Heart left ventricle (tissue), 16 donors: ENCODE measurements at regions not wholly inside any gene's neighbourhood (a gene's known extent, or its start where the extent isn't known, plus 50 kb on each side); places are given as distances from the start of the nearest gene placed in this dataset.
"Not testable (repeated sequence)": the region's sequence is repeated elsewhere in the genome, so short reads cannot be mapped to it uniquely, and the experiment has no call there.

Experiments used
- ATAC-seq, 4 donors: fragments of 200-7000 bp; cut with Tn5 transposase; one replicate each; pipeline ENCODE4 v1.9.1; 2020 to 2022; ENCODE audit warnings: moderate library complexity in 4 of 4, mild to moderate bottlenecking in 3 of 4, moderate number of reproducible peaks in 1 of 4
- DNase-seq, 5 donors: peaks; one replicate each; pipeline ENCODE4 v3.0.0-alpha.2; 2020
- H3K27ac ChIP-seq, 12 donors: fragments of 200-600 bp; sonication (generic) in 4 of 12; one replicate each; pipeline versions ENCODE4 v1.5.0 to v1.8.0; 2016 to 2022; ENCODE audit warnings: mild to moderate bottlenecking in 2 of 12
- H3K27me3 ChIP-seq, 9 donors: fragments of 200-600 bp; sonication (generic) in 2 of 9; one replicate each; pipeline versions ENCODE4 v1.5.1 to v1.8.0; 2016 to 2022; ENCODE audit warnings: mild to moderate bottlenecking in 3 of 9
- H3K36me3 ChIP-seq, 9 donors: fragments of 200-600 bp; sonication (generic) in 2 of 9; one replicate each; pipeline versions ENCODE4 v1.5.0 to v1.8.0; 2018 to 2022; ENCODE audit warnings: mild to moderate bottlenecking in 2 of 9
- H3K4me1 ChIP-seq, 12 donors: fragments of 200-600 bp; sonication (generic) in 4 of 12; one replicate each; pipeline versions ENCODE4 v1.5.0 to v1.8.0; 2016 to 2022; ENCODE audit warnings: mild to moderate bottlenecking in 3 of 12
- H3K4me3 ChIP-seq, 12 donors: fragments of 200-600 bp; sonication (generic) in 4 of 12; one replicate each; pipeline versions ENCODE4 v1.5.0 to v1.8.0; 2017 to 2022; ENCODE audit warnings: mild to moderate bottlenecking in 9 of 12, moderate library complexity in 4 of 12
- H3K9me3 ChIP-seq, 12 donors: fragments of 200-600 bp; sonication (generic) in 4 of 12; one replicate each; pipeline versions ENCODE4 v1.5.0 to v1.8.0; 2016 to 2022; ENCODE audit warnings: mild to moderate bottlenecking in 1 of 12
- POLR2A ChIP-seq, 2 donors: fragments of 450-650 bp; IDR thresholded peaks; one replicate each; pipeline ENCODE4 v1.6.1; 2017; ENCODE audit warnings: antibody characterized with exemption in 2 of 2, mild to moderate bottlenecking in 2 of 2, moderate library complexity in 2 of 2
- WGBS, 4 donors: extraction: QIAGEN DNeasy Blood & Tissue Kit in 2 of 4; methylation state at CpG; one replicate each; pipeline versions ENCODE4 v1.1.5 to v1.1.7; 2013 to 2018; 5-methylcytosine and 5-hydroxymethylcytosine counted together
- intact Hi-C, 10 donors: fragments of 100-400 bp; cut with DNase I; formaldehyde crosslinking; loops; one replicate each; pipeline versions ENCODE4 v1.11.1 to v1.14.2; 2022
- TF ChIP-seq, protein P1 (sequence below), 12 donors: fragments of 200-600 bp; sonication (generic) in 4 of 12; IDR thresholded peaks; one replicate each; pipeline versions ENCODE4 v1.5.0 to v1.8.0; 2018 to 2022; ENCODE audit warnings: antibody characterized with exemption in 12 of 12, mild to moderate bottlenecking in 5 of 12
- donor health status: ischemic (EF 13 %, LVEDD 7.1; RV severe dilation, severe dysfunction).
- donor health status: healthy with polysubstance abuse.
- donor health status: DM: no; HTN: yes; CAD: no.
- donor health status: DM: no; HTN: no; CAD: no.
- donor health status: ischemic (EF 25% LVEDD 6.9; RV normal size, moderate dysfunction).
- donor health status: ischemic (EF 25% LVEDD 5.7; RV mildly dilated, moderate dysfunction).
- donor health status: healthy.
- donor health status: DM: yes; HTN: yes; CAD: no.
- donor health status: ischemic (EF 35%, LVEDD 5.7; RV mildly dilated, moderate dysfunction).
- donor health status: nonischemic (EF 11% LVEDD 7.7; RV severe dilation, severe dysfunction).
- donor health status: DM: yes; HTN: yes; CAD: no.
- donor health status: PGD.
- donor health status: ischemic (EF 29% LVEDD 5.4; RV normal size, mild dysfunction).
- donor health status: nonischemic (EF 23%, LVEDD 6.1; RV moderate dilation, normal function).

DNA sequence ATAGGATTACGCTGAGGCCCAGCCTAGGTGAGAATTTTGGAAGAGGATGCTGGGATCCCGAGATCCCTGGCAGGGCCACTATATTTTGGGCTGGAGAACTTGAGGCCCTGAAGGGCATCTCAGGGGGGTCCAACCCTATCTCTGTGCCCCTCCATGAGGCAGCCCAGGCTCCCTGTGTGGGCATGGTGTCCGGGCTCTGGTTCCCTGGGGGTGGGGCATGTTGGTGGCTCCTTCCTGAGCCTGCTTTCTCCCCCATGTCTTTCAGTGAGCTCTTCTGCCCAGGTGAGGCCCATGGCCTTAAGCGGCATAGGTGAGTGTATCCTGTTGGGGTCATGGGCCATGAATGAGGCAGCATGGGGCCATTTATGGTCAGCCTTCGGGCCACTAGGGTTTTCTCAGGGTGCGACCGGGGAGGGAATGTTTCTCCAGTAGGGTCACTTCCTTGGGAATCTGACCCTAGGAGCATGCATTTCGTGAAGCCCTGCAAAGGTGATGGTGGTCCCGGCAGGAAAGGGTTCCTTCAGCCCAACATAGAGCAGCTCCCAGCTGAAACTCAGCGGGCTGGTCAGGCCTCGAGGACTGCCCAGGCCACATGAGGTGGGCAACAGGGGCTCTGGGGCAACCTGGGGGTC is 191.3 kb downstream of the UBE3A start:
- peaks cover 0 to 36% (median 0%) of the 10 kb centered on the region in 12 donors for H3K9me3 ChIP-seq
- DNase-seq (peak in 2 of 5 donors; percentile 13 to 27), ATAC-seq (no peak)
- no peak overlapping the region for H3K4me3 ChIP-seq
- no peaks in the 10 kb centered on the region for H3K27me3 ChIP-seq
- TF ChIP-seq, protein P1, sequence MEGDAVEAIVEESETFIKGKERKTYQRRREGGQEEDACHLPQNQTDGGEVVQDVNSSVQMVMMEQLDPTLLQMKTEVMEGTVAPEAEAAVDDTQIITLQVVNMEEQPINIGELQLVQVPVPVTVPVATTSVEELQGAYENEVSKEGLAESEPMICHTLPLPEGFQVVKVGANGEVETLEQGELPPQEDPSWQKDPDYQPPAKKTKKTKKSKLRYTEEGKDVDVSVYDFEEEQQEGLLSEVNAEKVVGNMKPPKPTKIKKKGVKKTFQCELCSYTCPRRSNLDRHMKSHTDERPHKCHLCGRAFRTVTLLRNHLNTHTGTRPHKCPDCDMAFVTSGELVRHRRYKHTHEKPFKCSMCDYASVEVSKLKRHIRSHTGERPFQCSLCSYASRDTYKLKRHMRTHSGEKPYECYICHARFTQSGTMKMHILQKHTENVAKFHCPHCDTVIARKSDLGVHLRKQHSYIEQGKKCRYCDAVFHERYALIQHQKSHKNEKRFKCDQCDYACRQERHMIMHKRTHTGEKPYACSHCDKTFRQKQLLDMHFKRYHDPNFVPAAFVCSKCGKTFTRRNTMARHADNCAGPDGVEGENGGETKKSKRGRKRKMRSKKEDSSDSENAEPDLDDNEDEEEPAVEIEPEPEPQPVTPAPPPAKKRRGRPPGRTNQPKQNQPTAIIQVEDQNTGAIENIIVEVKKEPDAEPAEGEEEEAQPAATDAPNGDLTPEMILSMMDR (IDR thresholded peaks at IDR 0.05), result no peak
- H3K27ac ChIP-seq, result no peak overlapping the region
- intact Hi-C loops, result loop anchor here in 1 of 10 donors (5.0 kb wide), 1 partner anchor 40 kb away; no protein-coding TSS in a partner anchor
- WGBS, 4 donors, result 79 to 87% (median 86%) methylated on average over 7 to 11 of the region's 11 CpGs
- no peaks in the 10 kb centered on the region for H3K4me1 ChIP-seq
- H3K36me3 ChIP-seq, result no peaks in the 10 kb centered on the region

DNA sequence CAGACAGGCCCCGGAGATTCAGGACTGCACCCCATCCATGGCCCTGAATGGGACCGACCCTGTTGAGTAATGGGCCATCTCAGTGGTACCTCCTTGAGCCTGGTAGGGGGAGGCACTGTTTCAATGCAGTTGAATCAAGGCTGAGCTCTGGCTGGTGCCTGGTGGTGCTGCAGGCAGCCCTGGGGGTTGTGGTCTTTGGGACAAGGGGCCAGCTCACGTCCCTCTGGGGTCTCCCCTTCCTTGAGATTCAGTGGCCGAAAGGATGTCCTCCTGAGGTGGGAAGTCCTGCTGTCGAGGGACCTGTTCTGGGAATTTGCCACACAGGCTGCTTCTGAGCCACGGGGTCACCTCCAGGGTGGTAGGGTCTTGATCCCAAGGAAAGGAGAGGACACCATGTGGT is 190.7 kb downstream of the UBE3A start:
- not testable (repeated sequence) for H3K27me3 ChIP-seq, H3K4me1 ChIP-seq, H3K27ac ChIP-seq, ATAC-seq, H3K36me3 ChIP-seq, H3K4me3 ChIP-seq
- intact Hi-C loops, result loop anchor here in 1 of 10 donors (5.0 kb wide), 1 partner anchor 41 kb away; no protein-coding TSS in a partner anchor
- WGBS, 4 donors, result 59 to 83% (median 66%) methylated on average over 2 to 5 of the region's 6 CpGs
- peaks cover 0 to 31% (median 0%) of the 10 kb centered on the region in 12 donors for H3K9me3 ChIP-seq
- DNase-seq, result peak in 1 of 5 donors; percentile 44

DNA sequence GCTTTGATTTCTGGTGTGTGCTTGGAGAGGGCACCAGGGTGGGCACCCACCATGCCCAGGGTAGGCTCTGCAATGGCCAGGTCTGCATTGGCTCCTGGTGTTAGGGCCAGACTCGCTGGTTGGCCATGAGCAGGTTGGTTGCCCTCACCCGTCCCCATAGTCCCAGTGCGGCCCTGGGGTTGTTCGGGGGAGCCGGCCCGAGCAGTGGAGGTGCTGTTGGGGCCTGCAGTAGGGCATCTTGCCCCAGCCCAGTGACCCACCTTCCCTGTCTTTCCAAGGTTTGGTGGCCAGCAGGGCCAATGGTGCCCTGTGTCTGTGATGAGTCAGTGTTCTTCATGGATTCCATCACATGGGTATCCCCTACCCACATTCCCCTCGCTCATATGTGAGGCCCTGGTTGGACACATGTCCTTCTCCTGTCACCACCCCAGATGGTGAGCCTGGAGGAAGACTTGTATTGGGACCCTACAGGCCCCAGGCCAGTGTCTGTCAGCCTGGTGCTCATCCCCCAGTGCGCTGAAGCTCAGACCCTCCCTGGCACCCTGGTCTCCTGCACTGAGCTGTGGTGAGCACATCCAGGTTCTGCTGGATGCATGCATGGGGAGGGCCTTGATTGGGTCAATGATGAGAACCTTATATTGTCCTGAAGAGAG is 190.1 kb downstream of the UBE3A start:
- Histone ChIP-seq H3K9me3 (peaks cover 0 to 29% (median 2%) of the 10 kb centered on the region in 12 donors), H3K4me3 (no peak overlapping the region), H3K27ac (no peak overlapping the region), H3K4me1 (no peaks in the 10 kb centered on the region), H3K36me3 (no peaks in the 10 kb centered on the region), H3K27me3 (no peaks in the 10 kb centered on the region)
- ATAC-seq (no peak), DNase-seq (peak in 4 of 5 donors; percentile 1 to 29 (median 9))
- intact Hi-C loops, result loop anchor here in 1 of 10 donors (5.0 kb wide), 1 partner anchor 41 kb away; no protein-coding TSS in a partner anchor
- 83 to 90% (median 88%) methylated on average over 4 to 8 of the region's 8 CpGs for WGBS, 4 donors
- TF ChIP-seq, protein P1 (IDR thresholded peaks at IDR 0.05), result no peak
- TF ChIP-seq POLR2A (IDR thresholded peaks at IDR 0.05), result no peak

DNA sequence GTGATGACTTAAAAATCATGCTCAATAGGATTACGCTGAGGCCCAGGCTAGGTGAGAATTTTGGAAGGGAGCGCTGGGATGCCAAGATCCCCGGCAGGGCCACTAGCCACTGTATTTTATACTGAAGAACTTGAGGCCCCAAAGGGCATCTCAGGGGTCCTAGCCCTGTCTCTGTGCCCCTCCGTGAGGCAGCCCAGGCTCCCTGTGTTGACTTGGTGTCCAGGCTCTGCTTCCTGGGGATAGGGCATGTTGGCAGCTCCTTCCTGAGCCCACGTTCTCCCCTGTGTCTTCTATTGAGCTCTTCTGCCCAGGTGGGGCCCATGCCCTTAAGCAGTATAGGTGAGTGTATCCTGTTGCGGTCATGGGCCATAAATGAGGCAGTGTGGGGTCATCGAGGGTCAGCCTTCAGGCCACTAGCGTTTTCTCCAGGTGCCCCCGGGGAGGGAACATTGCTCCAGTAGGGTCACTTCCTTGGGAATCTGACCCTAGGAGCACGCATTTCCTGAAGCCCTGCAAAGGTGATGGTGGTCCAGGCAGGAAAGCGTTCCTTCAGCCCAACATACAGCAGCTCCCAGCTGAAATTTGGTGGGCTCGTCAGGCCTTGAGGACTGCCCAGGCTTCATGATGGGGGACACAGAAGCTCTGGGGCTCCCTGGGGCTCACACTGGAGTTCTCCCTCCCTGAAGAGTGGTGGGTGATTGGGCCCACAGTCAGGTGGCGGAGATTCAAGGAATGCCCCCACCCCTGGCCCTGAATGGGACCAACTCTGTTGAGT is 189.4 kb downstream of the UBE3A start:
- no peak for ATAC-seq
- no peak overlapping the region for H3K27ac ChIP-seq
- intact Hi-C loops, result loop anchor here in 1 of 10 donors (5.0 kb wide), 2 partner anchors 42 to 53 kb away; no protein-coding TSS in a partner anchor
- 82 to 84% (median 83%) methylated on average over 12 to 13 of the region's 13 CpGs for WGBS, 4 donors
- peak in 3 of 5 donors; percentile 10 to 32 (median 13) for DNase-seq
- TF ChIP-seq POLR2A (IDR thresholded peaks at IDR 0.05), result no peak
- TF ChIP-seq, protein P1 (IDR thresholded peaks at IDR 0.05), result no peak
- peaks cover 0 to 36% (median 2%) of the 10 kb centered on the region in 12 donors for H3K9me3 ChIP-seq
- H3K4me1 ChIP-seq, result no peaks in the 10 kb centered on the region
- no peaks in the 10 kb centered on the region for H3K27me3 ChIP-seq
- no peaks in the 10 kb centered on the region for H3K36me3 ChIP-seq
- H3K4me3 ChIP-seq, result no peak overlapping the region
